ENCODE measurements at regions not wholly inside any gene's neighbourhood (a gene's known extent, or its start where the extent isn't known, plus 50 kb on each side); places are given as distances from the start of the nearest gene placed in this dataset.

DNA sequence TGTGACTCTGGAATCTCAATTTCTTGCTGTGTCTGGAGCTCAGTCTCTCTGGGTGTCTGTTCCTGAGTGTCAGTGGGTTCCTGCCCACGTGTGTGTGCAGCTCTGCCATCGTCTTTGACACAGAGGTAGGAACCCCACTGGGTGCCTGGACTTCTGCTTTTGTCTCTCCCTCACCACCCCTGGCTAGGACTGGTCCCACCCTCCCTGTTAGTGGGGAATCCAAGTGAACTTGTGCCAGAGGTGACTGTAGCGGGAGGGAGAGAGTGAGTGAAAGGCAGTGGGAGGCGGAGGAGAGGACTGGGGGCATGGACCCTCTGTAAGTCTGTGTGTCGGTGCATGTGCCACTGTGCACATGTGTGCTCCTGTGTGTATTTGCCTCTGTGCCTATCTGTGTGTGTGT is 299.9 kb upstream of the ZMIZ1 start:
- intact Hi-C loops (cut with DNase I), result no loop called here
- DNase-seq (peak in 1 of 4 donors; percentile 25), ATAC-seq (no peak)
- Histone ChIP-seq H3K27ac (no peak overlapping the region), H3K4me3 (no peak overlapping the region), H3K9me3 (no peaks in the 10 kb centered on the region), H3K36me3 (no peaks in the 10 kb centered on the region), H3K4me1 (peaks cover 4 to 5% of the 10 kb centered on the region in 2 donors), H3K27me3 (no peaks in the 10 kb centered on the region)
- TF ChIP-seq, protein P1, sequence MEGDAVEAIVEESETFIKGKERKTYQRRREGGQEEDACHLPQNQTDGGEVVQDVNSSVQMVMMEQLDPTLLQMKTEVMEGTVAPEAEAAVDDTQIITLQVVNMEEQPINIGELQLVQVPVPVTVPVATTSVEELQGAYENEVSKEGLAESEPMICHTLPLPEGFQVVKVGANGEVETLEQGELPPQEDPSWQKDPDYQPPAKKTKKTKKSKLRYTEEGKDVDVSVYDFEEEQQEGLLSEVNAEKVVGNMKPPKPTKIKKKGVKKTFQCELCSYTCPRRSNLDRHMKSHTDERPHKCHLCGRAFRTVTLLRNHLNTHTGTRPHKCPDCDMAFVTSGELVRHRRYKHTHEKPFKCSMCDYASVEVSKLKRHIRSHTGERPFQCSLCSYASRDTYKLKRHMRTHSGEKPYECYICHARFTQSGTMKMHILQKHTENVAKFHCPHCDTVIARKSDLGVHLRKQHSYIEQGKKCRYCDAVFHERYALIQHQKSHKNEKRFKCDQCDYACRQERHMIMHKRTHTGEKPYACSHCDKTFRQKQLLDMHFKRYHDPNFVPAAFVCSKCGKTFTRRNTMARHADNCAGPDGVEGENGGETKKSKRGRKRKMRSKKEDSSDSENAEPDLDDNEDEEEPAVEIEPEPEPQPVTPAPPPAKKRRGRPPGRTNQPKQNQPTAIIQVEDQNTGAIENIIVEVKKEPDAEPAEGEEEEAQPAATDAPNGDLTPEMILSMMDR (IDR thresholded peaks at IDR 0.05), result no peak

DNA sequence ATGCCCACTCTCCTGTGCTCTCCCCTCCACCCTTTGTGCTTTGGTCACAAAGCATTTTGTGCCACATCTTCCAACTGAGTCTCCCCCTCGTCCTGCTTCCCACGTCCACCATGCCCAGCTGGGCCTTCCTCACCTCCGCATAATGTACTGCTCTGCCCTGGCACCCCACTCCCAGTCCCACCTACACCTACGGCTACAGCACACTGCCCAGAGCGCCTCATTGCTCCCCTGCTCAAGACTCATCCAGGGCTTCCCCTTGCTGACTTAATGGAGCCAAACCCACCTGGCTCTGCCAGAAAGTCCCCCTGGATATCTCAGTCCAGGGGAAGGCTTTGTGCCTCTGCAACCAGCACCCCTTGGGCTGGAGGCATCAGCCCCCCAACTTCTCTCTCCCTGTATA is 299.2 kb upstream of the ZMIZ1 start:
- Histone ChIP-seq H3K27ac (no peak overlapping the region), H3K9me3 (no peaks in the 10 kb centered on the region), H3K27me3 (no peaks in the 10 kb centered on the region), H3K4me1 (peaks cover 0 to under 1% of the 10 kb centered on the region in 2 donors), H3K36me3 (no peaks in the 10 kb centered on the region), H3K4me3 (no peak overlapping the region)
- TF ChIP-seq, protein P1 (IDR thresholded peaks at IDR 0.05), result no peak
- DNase-seq (peak in 1 of 4 donors; percentile 24), ATAC-seq (no peak)
- intact Hi-C loops (cut with DNase I), result no loop called here

DNA sequence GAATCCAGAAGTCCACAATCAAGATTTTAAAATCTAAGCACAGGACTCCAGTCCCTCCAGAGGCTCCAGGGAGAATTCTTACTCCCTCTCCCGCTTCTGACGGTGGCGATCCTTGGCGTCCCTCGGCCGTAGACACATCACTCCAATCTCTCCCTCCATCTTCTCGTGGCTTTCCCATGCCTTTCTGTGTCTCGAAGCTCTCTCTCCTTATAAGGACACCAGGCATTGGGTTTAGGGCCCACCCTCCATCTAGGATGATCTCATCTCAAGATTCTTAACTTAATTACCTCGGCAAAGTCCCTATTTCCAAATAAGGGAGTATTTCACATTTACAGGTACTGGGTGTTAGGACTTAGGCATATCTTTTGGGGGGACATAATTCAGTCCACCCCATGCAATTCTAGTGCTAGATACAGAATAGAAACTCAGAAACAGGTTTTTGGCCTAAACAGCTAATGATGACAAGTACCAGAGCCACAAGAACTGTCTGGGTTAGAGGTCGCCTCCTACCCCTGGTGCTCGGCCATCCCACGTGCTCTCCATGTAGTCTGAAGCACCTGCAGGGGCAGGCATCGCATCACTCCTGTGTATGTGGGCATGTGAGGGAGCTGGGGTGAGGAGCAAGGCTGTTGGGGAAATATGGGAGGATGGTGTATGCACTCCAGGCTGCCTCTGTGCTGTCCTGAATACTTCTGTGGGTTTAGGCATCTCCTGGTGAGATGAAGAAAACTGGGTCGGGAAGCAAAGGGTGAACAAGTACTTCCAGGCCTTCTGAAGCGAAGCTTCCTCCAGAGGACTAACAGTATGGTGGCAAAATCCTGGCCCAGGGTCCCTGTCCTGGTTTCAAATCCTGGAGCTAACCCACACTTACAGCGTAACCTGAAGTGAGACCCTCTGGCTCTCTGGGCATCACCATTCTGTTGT is 298.3 kb upstream of the ZMIZ1 start:
- no peaks in the 10 kb centered on the region for H3K36me3 ChIP-seq
- H3K4me1 ChIP-seq, result no peaks in the 10 kb centered on the region
- H3K4me3 ChIP-seq, result no peak overlapping the region
- DNase-seq (peak in 1 of 4 donors; percentile 14), ATAC-seq (no peak)
- H3K9me3 ChIP-seq, result no peaks in the 10 kb centered on the region
- intact Hi-C loops (cut with DNase I), result no loop called here
- no peaks in the 10 kb centered on the region for H3K27me3 ChIP-seq
- no peak overlapping the region for H3K27ac ChIP-seq
- TF ChIP-seq, protein P1 (IDR thresholded peaks at IDR 0.05), result no peak

DNA sequence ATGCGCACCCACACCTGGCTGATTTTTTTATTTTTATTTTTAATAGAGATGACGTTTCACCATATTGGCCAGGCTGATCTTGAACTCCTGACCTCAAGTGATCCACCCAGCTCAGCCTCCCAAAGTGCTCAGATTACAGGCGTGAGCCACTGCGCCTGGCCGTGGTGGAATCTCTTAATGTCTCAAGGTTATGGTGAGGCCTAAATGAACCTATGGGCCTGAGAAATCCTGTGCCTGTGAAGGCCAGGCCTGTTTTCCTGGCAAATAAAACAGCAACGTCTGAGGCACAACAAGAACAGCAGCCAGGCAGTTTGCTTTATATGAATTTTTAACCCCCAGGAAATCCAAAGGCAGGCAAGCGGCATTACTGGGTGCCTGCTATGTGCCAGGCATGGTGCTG is 297.5 kb upstream of the ZMIZ1 start:
- H3K36me3 ChIP-seq, result no peaks in the 10 kb centered on the region
- peak overlapping the region in 1 of 2 donors; percentile 23 for H3K27ac ChIP-seq

More for the DNA sequence above, 297.5 kb upstream of the ZMIZ1 start:
- intact Hi-C loops (cut with DNase I), result no loop called here
- H3K4me1 ChIP-seq, result no peaks in the 10 kb centered on the region
- H3K27me3 ChIP-seq, result no peaks in the 10 kb centered on the region
- no peak for DNase-seq
- H3K9me3 ChIP-seq, result no peaks in the 10 kb centered on the region
- TF ChIP-seq, protein P1 (IDR thresholded peaks at IDR 0.05), result no peak
- no peak for ATAC-seq
- H3K4me3 ChIP-seq, result no peak overlapping the region

Measured in left lung (tissue), 4 donors.